SK-N-SH (cell line): ENCODE measurements at regions not wholly inside any gene's neighbourhood (a gene's known extent, or its start where the extent isn't known, plus 50 kb on each side); places are given as distances from the start of the nearest gene placed in this dataset.

Experiments
- CTCF ChIA-PET: fragments of 300-600, 350-600 bp; formaldehyde crosslinking; extraction: SDS; loops from one replicate; lab custom pipeline; 2021; lab: Yijun Ruan, JAX
- POLR2A ChIA-PET: fragments of 350-600 bp; sonication (Branson Sonifier 250); formaldehyde crosslinking; extraction: SDS; loops from one replicate; lab custom pipeline; 2020; ENCODE audit warnings: antibody characterized with exemption, inconsistent platforms; lab: Yijun Ruan, JAX
- DNase-seq: peaks from one replicate; pipeline ENCODE4 v3.0.0; 2012
- H2AFZ ChIP-seq: fragments of 200-600 bp; sonication (generic); 2 replicates; pipeline ENCODE4 v1.8.1; 2016; ENCODE audit warnings: antibody characterized with exemption, mild to moderate bottlenecking, low read depth
- H3F3A ChIP-seq: fragments of 200-600 bp; sonication (generic); replicated peaks from 2 replicates; pipeline ENCODE3; 2016; ENCODE audit warnings: antibody characterized with exemption, mild to moderate bottlenecking; ENCODE audit not compliant: insufficient read depth
- H3K27ac ChIP-seq, 2 experiments: fragments of 200-500 bp in 1 of 2; fragments of 200-600 bp in 1 of 2; sonication (Bioruptor generic) in 1 of 2; sonication (generic), shearing (Covaris generic) in 1 of 2; 2 replicates each; pipeline versions ENCODE4 v1.5.1 to v1.6.1; 2014 to 2016; ENCODE audit warnings: low read depth in 2 of 2, inconsistent platforms in 1 of 2, low read length in 1 of 2, mild to moderate bottlenecking in 1 of 2, mixed read lengths in 1 of 2
- H3K27me3 ChIP-seq: fragments of 200-600 bp; sonication (generic), shearing (Covaris generic); 2 replicates; pipeline ENCODE4 v1.6.1; 2016; ENCODE audit warnings: mixed run types; ENCODE audit not compliant: insufficient read depth
- H3K36me3 ChIP-seq, 2 experiments: fragments of 200-500 bp in 1 of 2; fragments of 200-600 bp in 1 of 2; sonication (Bioruptor generic) in 1 of 2; sonication (generic) in 1 of 2; replicated peaks in 1 of 2; 2 replicates each; pipeline versions ENCODE3 to v1.5.1; 2014 to 2016; ENCODE audit warnings: low read length in 1 of 2, mild to moderate bottlenecking in 1 of 2; ENCODE audit not compliant: insufficient read depth in 2 of 2, control insufficient read depth in 1 of 2
- H3K4me1 ChIP-seq, 2 experiments: fragments of 200-500 bp in 1 of 2; fragments of 200-600 bp in 1 of 2; sonication (Bioruptor generic) in 1 of 2; sonication (generic), shearing (Covaris generic) in 1 of 2; 2 replicates each; pipeline versions ENCODE4 v1.5.1 to v1.6.1; 2014 to 2016; ENCODE audit warnings: low read depth in 1 of 2, low read length in 1 of 2, mixed run types in 1 of 2; ENCODE audit not compliant: insufficient read depth in 2 of 2, control insufficient read depth in 1 of 2
- H3K4me2 ChIP-seq: fragments of 200-600 bp; sonication (generic), shearing (Covaris generic); 2 replicates; pipeline ENCODE4 v1.6.1; 2017; ENCODE audit warnings: mixed run types
- H3K4me3 ChIP-seq, 2 experiments: fragments of 200-500 bp in 1 of 2; fragments of 200-600 bp in 1 of 2; sonication (Bioruptor generic) in 1 of 2; sonication (generic), shearing (Covaris generic) in 1 of 2; 2 replicates each; pipeline versions ENCODE4 v1.5.1 to v1.8.1; 2014 to 2016; ENCODE audit warnings: low read depth in 2 of 2, inconsistent platforms in 1 of 2, low read length in 1 of 2, mild to moderate bottlenecking in 1 of 2, mixed read lengths in 1 of 2, moderate library complexity in 1 of 2
- H3K79me2 ChIP-seq: fragments of 200-600 bp; sonication (generic); 2 replicates; pipeline ENCODE4 v1.8.1; 2017; ENCODE audit warnings: mild to moderate bottlenecking; ENCODE audit not compliant: insufficient read depth
- H3K9ac ChIP-seq: fragments of 200-600 bp; sonication (generic); 2 replicates; pipeline ENCODE4 v1.6.1; 2017; ENCODE audit warnings: mixed run types
- H3K9me2 ChIP-seq: fragments of 200-600 bp; sonication (generic); 2 replicates; pipeline ENCODE4 v1.6.1; 2017; ENCODE audit warnings: mixed run types
- H3K9me3 ChIP-seq: fragments of 200-600 bp; sonication (generic); 2 replicates; pipeline ENCODE4 v1.6.1; 2017; ENCODE audit warnings: mixed run types, mild to moderate bottlenecking, moderate library complexity
- H4K20me1 ChIP-seq: fragments of 200-600 bp; sonication (generic); 2 replicates; pipeline ENCODE4 v1.6.1; 2017; ENCODE audit warnings: mild to moderate bottlenecking, mixed run types; ENCODE audit not compliant: insufficient read depth
- ELF1 ChIP-seq: IDR thresholded peaks from 2 replicates; pipeline ENCODE4 v1.4.0; 2012
- FOXM1 ChIP-seq: IDR thresholded peaks from 2 replicates; pipeline ENCODE4 v1.4.0; 2012; ENCODE audit warnings: low read depth, mild to moderate bottlenecking
- GATA2 ChIP-seq: sonication (generic); formaldehyde crosslinking; IDR thresholded peaks from 2 replicates; pipeline ENCODE4 v1.5.0; 2020; ENCODE audit warnings: mild to moderate bottlenecking, missing genetic modification reagents
- JUND ChIP-seq: IDR thresholded peaks from 2 replicates; pipeline ENCODE4 v1.4.0; 2012
- MEF2A ChIP-seq: IDR thresholded peaks from 2 replicates; pipeline ENCODE4 v1.4.0; 2012; ENCODE audit warnings: low read depth, borderline replicate concordance
- NRF1 ChIP-seq: IDR thresholded peaks from 2 replicates; pipeline ENCODE4 v1.6.1; 2012; ENCODE audit warnings: low read depth, mild to moderate bottlenecking, low read length
- POLR2AphosphoS5 ChIP-seq: IDR thresholded peaks from 2 replicates; pipeline ENCODE4 v1.6.1; 2012; ENCODE audit warnings: low read depth, low read length
- REST ChIP-seq: IDR thresholded peaks from 2 replicates; pipeline ENCODE4 v1.6.1; 2012; ENCODE audit warnings: mild to moderate bottlenecking, low read depth, low read length, moderate library complexity
- SMC3 ChIP-seq: IDR thresholded peaks from 2 replicates; pipeline ENCODE4 v1.6.1; 2012; ENCODE audit warnings: low read depth, low read length, improper control_type of control experiment
- TCF12 ChIP-seq: IDR thresholded peaks from 2 replicates; pipeline ENCODE4 v1.4.0; 2012
- USF1 ChIP-seq: IDR thresholded peaks from 2 replicates; pipeline ENCODE4 v1.4.0; 2012; ENCODE audit warnings: low read depth, borderline replicate concordance
- YY1 ChIP-seq: IDR thresholded peaks from 2 replicates; pipeline ENCODE4 v1.4.0; 2012; ENCODE audit warnings: low read depth, mild to moderate bottlenecking
- ZBTB33 ChIP-seq: IDR thresholded peaks from 2 replicates; pipeline ENCODE4 v1.4.0; 2012; ENCODE audit warnings: low read depth, borderline replicate concordance
- WGBS: methylation state at CpG from one replicate; pipeline ENCODE4 v1.1.6; 2017; ENCODE audit warnings: low lambda C conversion rate; 5-methylcytosine and 5-hydroxymethylcytosine counted together
- TF ChIP-seq, protein P1 (sequence below): IDR thresholded peaks from 2 replicates; pipeline ENCODE4; 2012

DNA sequence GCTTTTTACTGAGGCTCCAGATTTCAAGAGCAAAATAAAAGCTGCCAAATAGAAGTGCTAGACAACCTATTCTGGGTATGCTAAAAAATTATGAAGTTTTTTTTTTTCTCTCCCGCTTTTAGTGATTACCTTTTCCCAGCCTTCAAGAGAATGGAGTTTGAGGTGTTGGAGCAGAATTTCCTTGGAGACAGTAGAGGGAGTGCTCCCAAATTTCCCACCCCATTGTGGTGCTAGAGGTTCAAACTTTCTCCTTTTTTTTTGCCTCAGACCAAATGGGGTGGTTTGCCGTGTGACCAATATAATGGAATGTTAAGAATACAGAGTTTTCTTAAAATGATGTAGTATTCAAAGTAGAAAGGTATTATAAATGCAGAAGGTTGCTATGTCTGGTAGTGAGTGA, 244.2 kb upstream of the RIOK2 start:
- Histone ChIP-seq H2AFZ (no peak overlapping the region), H3K9ac (no peak overlapping the region), H3K4me2 (no peak overlapping the region), H3K36me3 (no peaks in the 10 kb centered on the region), H3K9me2 (no peaks in the 10 kb centered on the region), H3K4me3 (no peak overlapping the region), H3K27me3 (no peaks in the 10 kb centered on the region), H4K20me1 (no peaks in the 10 kb centered on the region), H3K27ac (no peak overlapping the region), H3F3A (no peaks in the 10 kb centered on the region), H3K79me2 (no peaks in the 10 kb centered on the region), H3K9me3 (no peaks in the 10 kb centered on the region), H3K4me1 (no peaks in the 10 kb centered on the region)
- ChIA-PET CTCF (interaction anchor here (0.6 kb wide), 2 partner anchors 196 to 744 kb away, joined by 3 to 4 read pairs; no protein-coding TSS in a partner anchor), POLR2A (no interaction called here)
- DNase-seq, result no peak
- WGBS, result 75% methylated on average over 2 of the region's 2 CpGs
- TF ChIP-seq USF1 (no peak), ZBTB33 (no peak), GATA2 (no peak), MEF2A (no peak), POLR2AphosphoS5 (no peak)

DNA sequence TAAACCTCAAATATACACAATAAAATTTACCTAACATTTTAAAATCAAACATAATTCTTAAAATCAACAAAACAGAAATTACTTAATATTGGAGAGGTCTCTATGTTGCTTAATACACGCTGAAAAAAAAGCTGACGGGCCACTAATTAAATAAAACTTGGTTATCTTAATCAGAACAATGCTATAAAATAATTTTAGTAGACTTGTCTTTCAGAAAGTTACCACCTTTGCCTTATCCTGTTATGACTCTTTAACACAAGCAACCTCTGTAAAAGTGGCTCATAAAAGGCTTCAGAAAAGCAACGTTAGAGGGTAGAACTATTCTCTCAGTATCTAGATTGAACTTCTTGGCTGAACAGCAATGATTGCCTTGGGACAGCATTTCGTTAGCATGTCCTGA, 251.0 kb upstream of the RIOK2 start:
- TF ChIP-seq NRF1 (no peak), JUND (no peak), ELF1 (no peak), SMC3 (no peak), MEF2A (no peak), POLR2AphosphoS5 (no peak), REST (no peak), FOXM1 (no peak), YY1 (no peak), TCF12 (no peak)
- TF ChIP-seq, protein P1, sequence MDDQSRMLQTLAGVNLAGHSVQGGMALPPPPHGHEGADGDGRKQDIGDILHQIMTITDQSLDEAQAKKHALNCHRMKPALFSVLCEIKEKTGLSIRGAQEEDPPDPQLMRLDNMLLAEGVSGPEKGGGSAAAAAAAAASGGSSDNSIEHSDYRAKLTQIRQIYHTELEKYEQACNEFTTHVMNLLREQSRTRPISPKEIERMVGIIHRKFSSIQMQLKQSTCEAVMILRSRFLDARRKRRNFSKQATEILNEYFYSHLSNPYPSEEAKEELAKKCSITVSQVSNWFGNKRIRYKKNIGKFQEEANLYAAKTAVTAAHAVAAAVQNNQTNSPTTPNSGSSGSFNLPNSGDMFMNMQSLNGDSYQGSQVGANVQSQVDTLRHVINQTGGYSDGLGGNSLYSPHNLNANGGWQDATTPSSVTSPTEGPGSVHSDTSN, result no peak
- POLR2A ChIA-PET, result no interaction called here
- WGBS, result 27% methylated on average over 4 of the region's 4 CpGs

More for the DNA sequence above, 251.0 kb upstream of the RIOK2 start:
- Histone ChIP-seq H3K9ac (no peak overlapping the region), H3K4me1 (no peaks in the 10 kb centered on the region), H3K27me3 (no peaks in the 10 kb centered on the region), H4K20me1 (no peaks in the 10 kb centered on the region), H3K9me3 (no peaks in the 10 kb centered on the region), H3K36me3 (no peaks in the 10 kb centered on the region), H3K27ac (no peak overlapping the region), H3F3A (no peaks in the 10 kb centered on the region), H3K79me2 (no peaks in the 10 kb centered on the region), H3K9me2 (no peaks in the 10 kb centered on the region), H3K4me3 (no peak overlapping the region), H3K4me2 (no peak overlapping the region), H2AFZ (no peak overlapping the region)
- CTCF ChIA-PET, result no interaction called here
- DNase-seq, result no peak
